Right atrium auricular region (tissue), 2 donors: ENCODE measurements at regions not wholly inside any gene's neighbourhood (a gene's known extent, or its start where the extent isn't known, plus 50 kb on each side); places are given as distances from the start of the nearest gene placed in this dataset.

Experiments used
- DNase-seq: peaks from one replicate; pipeline ENCODE4 v3.0.0-alpha.2; 2019; ENCODE audit warnings: low spot score
- H3K27ac ChIP-seq, 2 donors: fragments of 200-600 bp; sonication (generic); 1 replicate in 1 of 2; 2 replicates in 1 of 2; pipeline ENCODE4 v1.5.1; 2016 to 2019
- H3K27me3 ChIP-seq, 2 donors: fragments of 200-600 bp; sonication (generic); one replicate each; pipeline versions ENCODE4 v1.5.1 to v1.6.0; 2017 to 2019
- H3K36me3 ChIP-seq: fragments of 200-600 bp; sonication (generic); one replicate; pipeline ENCODE4 v1.5.1; 2016
- H3K4me1 ChIP-seq, 2 donors: fragments of 200-600 bp; sonication (generic); one replicate each; pipeline versions ENCODE4 v1.5.1 to v1.6.0; 2017 to 2019
- H3K4me3 ChIP-seq, 2 donors: fragments of 200-600 bp; sonication (generic); 1 replicate in 1 of 2; 2 replicates in 1 of 2; pipeline ENCODE4 v1.5.1; 2017 to 2019; ENCODE audit warnings: mild to moderate bottlenecking in 1 of 2, moderate library complexity in 1 of 2
- H3K9me3 ChIP-seq, 2 donors: fragments of 200-600 bp; sonication (generic); one replicate each; pipeline ENCODE4 v1.5.1; 2019
- TF ChIP-seq, protein P1 (sequence below), 2 donors: fragments of 200-600 bp; sonication (generic); IDR thresholded peaks; one replicate each; pipeline ENCODE4 v1.5.1; 2019; ENCODE audit warnings: antibody characterized with exemption in 2 of 2

DNA sequence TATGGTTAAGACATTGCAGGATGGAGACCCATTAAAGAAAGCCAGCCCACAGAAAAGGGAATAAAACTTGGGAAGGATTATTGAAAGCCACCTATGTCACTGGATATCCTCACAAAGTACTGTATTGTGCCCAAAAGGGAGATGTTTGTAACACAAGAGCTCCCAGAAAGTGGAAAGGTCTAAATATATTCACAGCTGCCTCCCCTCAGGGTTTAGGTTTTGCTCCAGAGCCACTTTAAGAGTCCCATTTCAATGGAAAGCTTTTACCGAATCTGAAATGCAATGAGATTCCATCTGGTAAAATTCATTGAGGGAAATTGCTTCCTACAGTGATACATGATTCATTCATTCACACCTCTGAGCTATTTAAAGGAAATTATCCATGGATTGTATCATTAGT, 176.4 kb downstream of the XPNPEP1 start:
- no peak for DNase-seq
- no peaks in the 10 kb centered on the region for H3K9me3 ChIP-seq
- H3K27ac ChIP-seq, result no peak overlapping the region
- no peaks in the 10 kb centered on the region for H3K4me1 ChIP-seq
- TF ChIP-seq, protein P1, sequence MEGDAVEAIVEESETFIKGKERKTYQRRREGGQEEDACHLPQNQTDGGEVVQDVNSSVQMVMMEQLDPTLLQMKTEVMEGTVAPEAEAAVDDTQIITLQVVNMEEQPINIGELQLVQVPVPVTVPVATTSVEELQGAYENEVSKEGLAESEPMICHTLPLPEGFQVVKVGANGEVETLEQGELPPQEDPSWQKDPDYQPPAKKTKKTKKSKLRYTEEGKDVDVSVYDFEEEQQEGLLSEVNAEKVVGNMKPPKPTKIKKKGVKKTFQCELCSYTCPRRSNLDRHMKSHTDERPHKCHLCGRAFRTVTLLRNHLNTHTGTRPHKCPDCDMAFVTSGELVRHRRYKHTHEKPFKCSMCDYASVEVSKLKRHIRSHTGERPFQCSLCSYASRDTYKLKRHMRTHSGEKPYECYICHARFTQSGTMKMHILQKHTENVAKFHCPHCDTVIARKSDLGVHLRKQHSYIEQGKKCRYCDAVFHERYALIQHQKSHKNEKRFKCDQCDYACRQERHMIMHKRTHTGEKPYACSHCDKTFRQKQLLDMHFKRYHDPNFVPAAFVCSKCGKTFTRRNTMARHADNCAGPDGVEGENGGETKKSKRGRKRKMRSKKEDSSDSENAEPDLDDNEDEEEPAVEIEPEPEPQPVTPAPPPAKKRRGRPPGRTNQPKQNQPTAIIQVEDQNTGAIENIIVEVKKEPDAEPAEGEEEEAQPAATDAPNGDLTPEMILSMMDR (IDR thresholded peaks at IDR 0.05), result no peak
- H3K4me3 ChIP-seq, result no peak overlapping the region
- H3K27me3 ChIP-seq, result no peaks in the 10 kb centered on the region
- H3K36me3 ChIP-seq, result no peaks in the 10 kb centered on the region

- H3K4me3 ChIP-seq, result no peak overlapping the region
- TF ChIP-seq, protein P1 (IDR thresholded peaks at IDR 0.05), result no peak
- no peaks in the 10 kb centered on the region for H3K36me3 ChIP-seq
- no peaks in the 10 kb centered on the region for H3K27me3 ChIP-seq
- H3K9me3 ChIP-seq, result no peaks in the 10 kb centered on the region
- H3K27ac ChIP-seq, result no peak overlapping the region
- no peak for DNase-seq
- H3K4me1 ChIP-seq, result no peaks in the 10 kb centered on the region
Observed at GRCh38 chr10:109744020-109744419, 179.3 kb downstream of the XPNPEP1 start.

DNA sequence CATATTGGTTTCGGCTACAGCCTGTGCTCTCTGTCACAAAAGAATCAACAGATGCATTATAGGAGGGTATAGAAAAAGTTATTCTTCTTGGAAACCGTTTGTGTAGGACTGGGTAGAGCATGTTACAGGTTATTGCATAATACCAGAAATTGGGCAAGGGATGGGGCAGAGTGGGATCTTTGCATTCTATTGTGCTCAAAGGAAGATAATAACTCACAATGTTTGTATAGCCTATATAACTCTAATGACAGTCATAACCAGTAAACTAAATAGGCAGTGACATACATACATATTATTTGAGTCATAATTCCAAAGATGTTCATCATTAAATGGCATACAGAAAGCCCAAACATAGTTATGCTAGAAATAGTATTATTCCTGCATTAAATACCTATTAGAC, 179.7 kb downstream of the XPNPEP1 start:
- H3K9me3 ChIP-seq, result no peaks in the 10 kb centered on the region
- no peaks in the 10 kb centered on the region for H3K27me3 ChIP-seq
- H3K27ac ChIP-seq, result no peak overlapping the region
- TF ChIP-seq, protein P1 (IDR thresholded peaks at IDR 0.05), result no peak
- no peak for DNase-seq
- H3K36me3 ChIP-seq, result no peaks in the 10 kb centered on the region
- H3K4me3 ChIP-seq, result no peak overlapping the region
- no peaks in the 10 kb centered on the region for H3K4me1 ChIP-seq

DNA sequence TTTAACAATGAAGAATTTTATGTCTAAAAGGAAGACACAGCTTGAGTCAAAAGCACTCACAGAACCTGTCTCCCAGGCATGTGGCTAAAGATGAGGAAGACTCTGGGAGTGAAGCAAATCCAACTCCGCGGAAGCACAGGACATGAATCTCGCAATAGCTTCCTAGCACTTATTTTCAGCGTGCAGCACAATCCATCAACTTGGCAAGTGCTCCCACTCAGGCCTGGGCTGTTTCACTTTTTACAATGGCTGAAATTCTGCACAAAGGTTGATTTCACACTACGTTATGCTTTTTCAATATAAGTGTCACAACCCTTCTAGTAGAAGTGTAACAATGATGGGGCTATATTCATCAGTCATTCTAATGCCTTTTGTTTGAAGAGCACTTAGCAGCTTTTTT, 180.2 kb downstream of the XPNPEP1 start:
- TF ChIP-seq, protein P1 (IDR thresholded peaks at IDR 0.05), result no peak
- DNase-seq, result no peak
- H3K4me1 ChIP-seq, result no peaks in the 10 kb centered on the region
- no peaks in the 10 kb centered on the region for H3K9me3 ChIP-seq
- no peaks in the 10 kb centered on the region for H3K27me3 ChIP-seq
- H3K4me3 ChIP-seq, result no peak overlapping the region
- no peak overlapping the region for H3K27ac ChIP-seq
- H3K36me3 ChIP-seq, result no peaks in the 10 kb centered on the region

GRCh38 chr10:109741712-109742111, 181.6 kb downstream of the XPNPEP1 start:
- Histone ChIP-seq H3K36me3 (no peaks in the 10 kb centered on the region), H3K27ac (no peak overlapping the region), H3K4me3 (no peak overlapping the region), H3K9me3 (no peaks in the 10 kb centered on the region), H3K4me1 (no peaks in the 10 kb centered on the region), H3K27me3 (no peaks in the 10 kb centered on the region)
- DNase-seq, result no peak
- TF ChIP-seq, protein P1 (IDR thresholded peaks at IDR 0.05), result no peak

DNA sequence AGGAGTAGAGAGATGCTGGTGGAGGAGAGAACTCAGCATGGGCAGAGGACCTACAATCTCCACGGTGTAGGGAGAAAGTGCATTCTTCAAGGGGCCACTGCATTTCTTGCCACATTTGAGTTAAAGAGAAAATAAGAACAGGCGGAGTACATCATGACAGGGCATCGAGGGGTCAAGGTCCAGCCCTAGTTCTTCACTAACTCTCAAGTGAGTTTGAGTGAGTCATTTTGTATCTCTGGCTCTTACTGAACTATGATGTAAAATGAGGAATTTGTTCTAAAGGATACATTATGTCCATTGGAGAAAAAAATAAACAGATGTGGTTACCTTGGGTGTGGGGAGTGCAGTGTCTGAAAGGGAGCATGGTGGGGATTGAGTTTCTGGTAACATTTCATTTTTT, 182.9 kb downstream of the XPNPEP1 start:
- Histone ChIP-seq H3K36me3 (no peaks in the 10 kb centered on the region), H3K4me3 (no peak overlapping the region), H3K9me3 (no peaks in the 10 kb centered on the region), H3K27ac (no peak overlapping the region), H3K27me3 (no peaks in the 10 kb centered on the region), H3K4me1 (no peaks in the 10 kb centered on the region)
- TF ChIP-seq, protein P1 (IDR thresholded peaks at IDR 0.05), result no peak
- DNase-seq, result no peak
